GM21381 (cell line): ENCODE measurements at regions not wholly inside any gene's neighbourhood (a gene's known extent, or its start where the extent isn't known, plus 50 kb on each side); places are given as distances from the start of the nearest gene placed in this dataset.

Experiments used
- ATAC-seq: cut with Tn5 transposase; IDR thresholded peaks from one replicate; pipeline ENCODE4 v1.9.1; 2021; ENCODE audit warnings: mild to moderate bottlenecking, moderate library complexity; ENCODE audit not compliant: unreplicated experiment

DNA sequence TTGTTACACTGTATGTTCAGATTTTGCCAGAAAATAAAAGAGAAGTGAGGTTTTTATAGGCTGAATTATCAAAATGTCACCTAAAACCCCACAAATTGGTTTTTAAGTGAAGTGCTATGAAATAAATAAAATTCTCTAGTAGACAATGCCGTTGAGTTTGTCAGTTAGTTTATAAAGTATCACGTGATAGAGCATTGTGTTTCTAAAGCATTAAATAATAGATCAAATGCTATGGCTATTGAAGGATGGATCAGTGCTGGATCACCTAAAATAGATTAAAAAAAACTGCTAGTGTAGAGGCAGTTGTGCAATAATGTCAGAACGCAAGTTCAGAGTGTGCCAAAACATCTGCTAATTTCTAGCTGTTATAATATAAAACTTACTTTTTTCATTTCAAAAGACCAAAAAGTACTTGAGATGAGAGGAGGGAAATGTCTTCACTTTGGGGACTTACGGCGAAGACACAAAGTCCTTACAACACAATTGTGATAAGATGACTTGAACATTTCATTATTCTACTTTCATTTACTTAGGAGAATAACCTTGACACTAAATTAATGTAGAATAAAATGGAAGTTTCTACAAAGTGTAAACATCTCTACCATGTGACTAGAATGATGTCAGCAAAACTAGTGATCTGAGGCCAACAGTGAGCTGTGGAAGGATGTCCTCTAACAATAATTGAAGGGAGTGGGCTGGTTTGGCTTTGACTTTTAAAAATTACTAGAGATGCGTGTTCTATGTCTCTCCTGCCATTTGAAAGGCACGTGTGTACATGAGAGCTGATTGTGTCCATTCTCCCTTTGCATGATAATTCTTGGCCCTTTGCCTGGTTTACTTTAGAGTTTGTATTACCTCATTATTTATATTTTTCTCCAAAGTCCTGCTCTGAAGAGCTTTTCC is 154.4 kb upstream of the PDE3A start:
- ATAC-seq, result no peak

DNA sequence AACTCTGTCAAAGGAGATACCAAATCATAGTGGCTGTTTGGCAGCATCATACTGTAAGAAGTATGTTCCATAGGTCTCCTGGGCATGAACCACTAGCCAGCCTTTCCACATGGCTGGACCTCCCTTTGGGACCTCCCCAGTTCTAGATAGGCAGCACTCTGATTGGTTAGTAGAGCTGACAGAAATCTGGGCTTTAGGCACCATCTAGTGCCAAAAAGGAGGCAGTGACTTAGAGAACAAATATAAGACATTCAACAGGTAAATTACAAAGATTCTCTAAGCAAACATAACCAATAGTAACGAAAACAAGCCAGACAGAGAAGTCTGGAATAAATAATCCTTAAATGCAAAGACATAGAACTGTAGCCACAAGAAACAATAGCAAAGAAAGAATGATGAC is 148.0 kb upstream of the PDE3A start:
- no peak for ATAC-seq

DNA sequence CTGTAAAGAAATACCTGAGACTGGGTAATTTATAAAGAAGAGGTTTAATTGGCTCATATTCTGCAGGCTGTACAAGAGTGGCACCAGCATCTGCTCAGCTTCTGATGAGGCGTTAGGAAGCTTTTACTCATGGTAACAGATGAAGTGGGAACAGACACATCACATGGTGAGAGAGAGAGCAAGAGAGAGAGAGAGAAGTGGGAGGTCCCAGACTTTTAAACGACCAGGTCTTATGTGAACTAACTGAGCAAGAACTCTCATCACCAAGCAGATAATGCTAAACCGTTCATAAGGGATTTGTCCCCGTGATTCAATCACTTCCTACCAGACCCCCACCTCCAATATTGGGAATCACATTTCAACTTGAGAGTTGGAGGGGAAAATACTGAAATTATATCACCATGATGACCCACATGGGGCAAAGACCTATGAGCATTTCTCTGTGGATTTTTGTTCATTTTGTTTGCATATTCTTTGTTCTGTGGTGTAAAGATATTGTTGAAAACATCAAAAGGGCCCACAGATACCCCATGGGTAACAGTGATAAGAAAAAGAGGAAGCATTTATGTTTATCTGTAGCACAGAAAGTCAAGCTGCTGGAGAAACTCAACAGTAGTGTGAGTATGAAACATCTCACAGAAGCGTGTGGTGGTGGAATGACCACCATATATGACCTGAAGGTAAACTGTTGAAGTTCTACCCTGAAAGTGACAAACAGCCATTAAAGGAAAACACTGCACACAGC is 135.2 kb upstream of the PDE3A start:
- ATAC-seq, result no peak

DNA sequence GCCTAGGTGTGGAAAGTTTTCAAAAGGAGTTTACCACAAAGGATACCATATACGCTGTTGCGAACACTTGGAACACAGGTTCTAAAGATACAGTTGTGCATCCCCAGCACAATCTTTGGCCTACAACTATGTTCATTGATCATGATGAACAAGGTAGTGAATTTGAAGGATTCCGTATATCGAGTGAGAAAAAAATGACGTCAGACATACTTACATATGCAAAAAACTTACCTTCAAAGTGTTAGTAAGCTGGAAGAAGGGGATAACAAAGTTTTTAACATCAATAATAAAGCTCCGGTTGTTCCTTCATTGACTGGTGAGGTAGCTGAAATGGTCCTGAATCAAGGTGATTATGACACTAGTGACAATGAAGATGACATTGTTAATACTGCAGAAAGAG is 133.9 kb upstream of the PDE3A start:
- no peak for ATAC-seq

DNA sequence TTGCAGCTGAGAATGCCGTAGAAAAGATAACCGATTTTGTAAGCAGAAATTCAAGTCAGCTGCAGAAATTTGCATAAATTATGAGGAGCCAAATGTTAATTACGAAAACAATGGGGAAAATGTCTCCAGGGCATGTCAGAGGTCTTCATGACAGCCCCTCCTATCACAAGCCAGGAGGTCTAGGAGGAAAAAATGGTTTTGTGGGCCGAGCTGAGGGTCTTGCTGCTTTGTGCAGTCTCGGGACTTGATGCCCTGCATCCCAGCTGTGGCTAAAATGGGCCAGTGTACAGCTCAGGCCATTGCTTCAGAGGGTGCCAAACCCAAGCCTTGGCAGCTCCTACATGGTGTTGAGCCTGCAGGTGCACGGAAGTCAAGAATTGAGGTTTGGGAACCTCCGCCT is 131.2 kb upstream of the PDE3A start:
- no peak for ATAC-seq

DNA sequence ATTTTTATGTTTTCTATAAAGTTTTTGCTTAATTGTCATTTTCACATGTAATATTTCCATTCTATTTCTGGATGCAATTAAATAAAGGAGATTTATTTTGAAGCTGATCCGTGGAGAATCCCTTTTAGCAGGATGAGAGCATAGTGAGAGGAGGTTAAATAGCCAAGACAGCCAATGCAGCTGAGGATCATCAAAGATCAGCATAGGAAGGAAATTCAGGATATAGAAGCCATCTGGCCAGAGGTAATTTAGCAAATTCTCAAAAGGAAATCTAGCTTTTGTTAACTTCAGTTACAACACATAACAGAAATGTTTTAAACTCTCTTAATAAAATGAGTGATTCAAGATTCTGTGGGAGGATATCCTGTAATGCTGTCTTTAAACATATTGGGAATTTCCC is 122.8 kb upstream of the PDE3A start:
- no peak for ATAC-seq

DNA sequence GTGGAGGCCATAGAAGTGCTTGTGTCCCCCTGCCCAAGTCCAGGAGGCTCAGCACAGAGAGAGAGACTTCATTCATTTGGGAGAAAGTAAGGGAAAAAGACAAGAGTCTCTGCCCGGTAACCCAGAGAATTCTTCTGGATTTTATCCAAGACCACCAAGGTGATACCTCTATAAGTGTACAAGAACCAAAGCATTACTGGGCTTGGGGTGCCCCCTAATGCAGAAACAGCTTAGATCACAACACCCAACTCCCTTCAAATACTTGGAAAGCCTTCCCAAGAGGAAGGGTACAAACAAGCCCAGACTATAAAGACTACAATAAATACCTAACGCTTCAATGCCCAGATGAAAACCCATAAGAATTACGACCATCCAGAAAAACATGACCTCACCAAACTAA is 119.7 kb upstream of the PDE3A start:
- ATAC-seq, result no peak

DNA sequence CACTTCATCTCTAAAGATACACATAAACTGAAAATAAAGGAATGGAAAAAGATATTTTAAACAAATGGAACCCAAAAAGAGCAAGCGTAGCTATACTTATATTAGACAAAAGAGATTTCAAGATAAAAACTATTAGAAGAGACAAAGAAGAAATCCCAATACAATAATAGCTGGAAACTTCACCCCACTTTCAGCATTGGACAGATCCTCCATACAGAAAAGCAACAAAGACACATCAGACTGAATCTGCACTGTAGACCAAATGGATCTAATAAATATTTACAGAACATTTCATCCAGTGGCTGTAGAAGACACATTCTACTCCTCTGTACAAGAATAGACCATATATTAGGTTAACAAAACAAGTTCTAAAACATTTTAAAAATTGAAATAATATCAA is 117.6 kb upstream of the PDE3A start:
- ATAC-seq, result no peak

DNA sequence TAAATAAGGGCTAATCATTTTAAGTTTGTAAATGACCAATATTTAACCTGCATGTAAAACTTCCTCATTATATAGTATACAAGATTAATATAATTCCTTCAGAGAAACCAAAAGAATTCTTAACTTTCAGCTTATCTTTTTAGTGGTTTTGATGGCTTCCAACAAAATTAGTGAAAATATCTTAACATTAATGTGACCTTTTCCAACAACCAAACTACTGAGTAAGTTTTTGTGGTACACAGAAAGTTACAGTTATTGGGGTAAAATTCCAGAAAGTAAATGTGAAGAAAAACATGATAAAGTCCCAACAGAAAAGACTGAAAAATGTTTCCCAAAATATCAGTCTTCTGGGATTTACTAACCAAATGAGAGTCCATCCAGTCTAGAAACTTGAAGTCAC is 111.0 kb upstream of the PDE3A start:
- no peak for ATAC-seq

DNA sequence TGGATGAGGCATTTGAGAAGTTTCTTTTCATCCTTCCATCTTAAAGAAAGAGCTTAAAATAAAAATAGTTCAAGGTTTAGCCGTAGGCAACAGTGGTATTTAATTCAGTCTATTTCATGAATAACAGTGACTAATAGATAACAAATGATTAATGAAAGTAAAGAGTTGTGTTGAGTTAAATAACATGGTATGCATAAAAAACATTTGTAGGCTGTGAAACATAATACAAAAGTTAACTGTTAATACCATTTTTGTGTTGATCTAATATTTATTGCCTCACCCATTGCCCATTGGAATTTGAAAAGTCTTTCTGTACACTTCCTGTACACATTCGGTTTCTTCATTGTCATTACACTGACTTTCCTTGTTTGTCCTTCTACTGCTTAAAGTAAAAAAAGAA is 108.6 kb upstream of the PDE3A start:
- no peak for ATAC-seq

DNA sequence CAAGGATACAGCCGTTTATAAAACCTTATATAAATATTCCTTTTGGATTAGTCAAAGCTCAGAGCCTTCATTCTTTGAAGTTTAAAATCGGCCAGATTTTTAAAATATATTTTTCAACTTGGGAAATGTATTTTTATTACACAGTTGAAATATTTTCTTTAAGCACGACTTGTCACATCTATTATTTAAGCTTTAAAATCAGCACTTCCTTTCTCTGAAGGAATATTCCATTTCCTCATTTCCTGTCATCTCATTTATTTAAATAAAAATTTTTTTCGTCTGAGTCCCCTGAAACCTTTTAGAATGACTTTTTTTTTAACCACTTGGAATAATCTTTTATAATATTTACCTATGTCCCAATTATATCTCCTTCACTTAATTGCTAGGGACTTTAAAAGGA is 107.5 kb upstream of the PDE3A start:
- ATAC-seq, result no peak

DNA sequence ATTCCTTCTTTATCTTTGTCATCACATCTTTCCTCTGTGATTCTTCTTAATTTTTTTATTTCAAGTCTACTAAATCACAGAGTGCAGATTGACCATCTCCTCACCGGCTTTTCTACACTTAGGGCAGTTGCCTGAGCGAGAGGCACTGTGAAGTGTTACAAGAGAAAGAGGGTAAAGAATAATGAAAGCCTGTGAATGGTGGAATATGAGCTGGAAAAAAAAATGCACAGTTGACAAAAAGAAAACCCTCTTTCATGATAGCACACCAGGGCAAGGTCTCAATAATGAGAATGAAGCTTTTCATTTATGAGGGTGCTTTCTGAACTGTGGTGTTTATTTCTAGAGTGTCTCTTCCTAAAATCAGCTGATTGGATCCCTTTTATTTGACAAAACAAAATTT is 106.2 kb upstream of the PDE3A start:
- no peak for ATAC-seq

DNA sequence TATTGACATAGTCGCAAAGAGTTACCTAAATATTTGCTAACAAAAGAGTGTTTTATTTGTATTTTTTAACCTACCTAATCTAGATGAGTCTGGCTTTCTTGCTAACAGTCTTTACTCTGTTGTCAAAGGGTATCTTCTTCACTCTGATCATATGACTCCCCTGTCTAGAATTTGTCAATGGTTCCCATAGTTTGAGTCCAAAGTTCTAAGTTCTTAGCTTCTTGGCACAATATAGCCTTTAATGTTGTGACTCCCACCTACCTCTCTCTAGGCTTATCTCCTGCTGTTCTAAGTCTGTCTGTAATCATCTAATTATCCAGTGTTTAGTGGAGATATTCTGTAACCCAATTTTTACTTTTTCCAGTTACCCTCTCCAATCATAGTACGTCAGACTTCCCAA is 104.3 kb upstream of the PDE3A start:
- no peak for ATAC-seq

DNA sequence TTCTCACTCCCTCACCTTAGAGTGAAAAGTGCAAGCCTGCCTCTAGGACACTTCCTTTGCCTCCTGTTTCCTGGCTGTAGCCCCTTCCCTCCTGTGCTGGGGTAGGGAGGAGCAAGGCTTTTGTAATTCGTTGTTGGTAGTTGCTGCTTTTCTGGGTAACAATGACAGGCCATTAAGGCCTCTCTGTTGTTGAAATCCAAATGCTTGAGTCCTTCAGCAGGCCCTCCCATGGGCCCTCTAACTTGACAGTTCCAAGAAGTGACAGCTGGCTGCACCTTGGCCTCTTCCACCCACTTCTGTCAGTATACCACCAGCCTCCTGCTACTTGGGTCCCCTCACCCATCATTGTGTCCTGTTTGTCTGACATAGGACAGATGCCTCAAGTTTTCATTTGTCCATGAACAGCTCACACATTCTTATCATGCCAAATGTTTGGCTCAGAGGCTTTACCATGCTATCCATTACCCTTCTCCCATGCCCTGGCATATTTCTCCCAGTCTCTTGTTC is 103.7 kb upstream of the PDE3A start:
- no peak for ATAC-seq

DNA sequence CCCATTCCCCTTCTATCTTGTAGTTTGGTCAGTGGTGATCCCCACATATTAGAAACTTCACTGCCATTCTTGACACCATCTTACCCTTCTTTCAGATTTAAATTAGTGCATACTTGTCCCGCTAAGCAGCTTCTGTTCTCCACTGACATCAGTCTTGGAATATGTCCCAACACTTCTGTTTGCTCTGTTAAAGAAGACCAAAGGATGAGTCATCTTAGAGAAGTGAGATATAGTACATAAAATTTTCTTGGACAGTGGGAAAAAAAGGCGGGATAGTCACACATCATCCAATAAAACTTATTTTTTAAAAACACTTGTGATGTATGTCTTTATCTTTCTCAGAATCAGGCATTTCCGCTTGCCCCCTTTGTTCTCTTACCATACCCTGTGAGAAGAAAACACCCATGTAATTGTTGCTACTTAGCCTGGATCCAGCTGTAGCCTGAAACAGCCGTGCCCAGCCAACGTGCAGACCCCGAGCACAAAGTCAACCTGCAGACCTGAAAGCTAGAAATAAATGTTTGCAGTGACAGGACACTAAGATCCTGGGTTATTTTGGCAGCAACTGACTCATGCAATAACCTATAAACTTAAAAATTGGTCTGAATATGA is 100.1 kb upstream of the PDE3A start:
- no peak for ATAC-seq

DNA sequence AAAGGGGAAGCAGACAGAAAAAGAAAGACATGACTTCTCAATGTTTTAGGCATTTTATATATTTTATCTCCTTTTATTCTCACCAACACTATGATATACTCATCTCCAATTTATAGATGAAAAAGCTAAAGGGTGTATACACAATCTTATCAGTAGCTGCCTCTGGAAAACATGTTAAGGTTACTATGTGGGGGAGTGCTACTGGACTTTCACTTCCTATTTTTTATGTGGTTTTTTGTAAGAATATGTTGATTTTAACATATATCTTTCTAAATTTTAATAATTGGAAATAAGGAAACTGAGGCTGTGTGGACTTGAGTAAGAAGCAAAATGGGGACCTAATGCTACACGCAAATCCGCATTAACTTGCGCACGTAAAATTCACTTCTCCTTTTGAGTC is 99.6 kb upstream of the PDE3A start:
- no peak for ATAC-seq

DNA sequence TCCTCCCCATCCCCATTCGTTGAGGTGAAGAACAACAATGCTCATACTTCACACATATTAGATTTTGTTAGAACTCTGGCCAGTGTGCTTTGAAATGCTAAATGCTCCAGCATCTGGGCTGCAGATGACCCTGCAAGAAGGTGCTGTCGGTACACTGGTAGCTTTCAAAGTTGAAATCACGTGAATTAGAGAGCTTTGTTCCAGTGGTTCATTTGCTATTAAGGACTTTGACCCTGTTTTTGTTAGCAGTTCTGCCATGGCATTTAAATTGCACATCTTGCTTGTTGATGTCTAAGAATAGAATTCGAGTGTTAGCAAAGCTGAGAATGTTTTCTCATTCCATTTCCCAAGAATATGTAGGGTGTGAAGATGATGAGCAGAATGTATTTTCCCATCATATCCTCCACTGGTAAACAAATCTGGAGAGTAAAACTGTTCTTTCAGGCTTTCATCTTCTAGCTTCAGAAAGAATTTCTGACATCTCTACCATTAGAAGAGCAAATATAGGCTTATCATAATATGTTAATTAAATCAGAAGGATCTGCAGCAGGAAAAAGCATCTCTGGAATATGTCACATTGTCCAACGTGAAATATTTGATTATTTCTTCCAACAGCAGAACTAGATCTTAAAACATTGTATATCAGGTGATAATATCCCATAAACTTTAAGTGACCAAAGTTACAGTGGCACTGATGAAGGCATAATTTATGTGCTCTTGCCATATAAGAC is 98.8 kb upstream of the PDE3A start:
- ATAC-seq, result no peak

DNA sequence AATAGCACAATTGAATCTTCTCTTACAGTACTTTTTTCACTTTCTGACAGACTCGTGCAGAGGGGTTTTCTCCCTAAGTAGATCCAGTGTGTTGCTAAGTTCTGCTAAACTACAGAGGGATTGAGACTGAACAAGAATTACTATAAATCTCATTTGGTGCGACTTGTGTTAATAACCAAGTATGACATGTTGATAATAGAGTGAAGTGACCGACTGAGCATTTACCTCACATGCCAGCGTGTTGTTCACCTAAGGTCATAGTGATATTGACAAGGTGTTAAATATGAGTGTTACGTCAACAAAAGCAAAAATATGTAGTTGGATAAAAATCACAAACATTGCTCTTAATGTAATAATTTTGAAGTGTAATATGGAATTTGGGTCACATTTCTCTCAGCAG is 97.8 kb upstream of the PDE3A start:
- ATAC-seq, result no peak

DNA sequence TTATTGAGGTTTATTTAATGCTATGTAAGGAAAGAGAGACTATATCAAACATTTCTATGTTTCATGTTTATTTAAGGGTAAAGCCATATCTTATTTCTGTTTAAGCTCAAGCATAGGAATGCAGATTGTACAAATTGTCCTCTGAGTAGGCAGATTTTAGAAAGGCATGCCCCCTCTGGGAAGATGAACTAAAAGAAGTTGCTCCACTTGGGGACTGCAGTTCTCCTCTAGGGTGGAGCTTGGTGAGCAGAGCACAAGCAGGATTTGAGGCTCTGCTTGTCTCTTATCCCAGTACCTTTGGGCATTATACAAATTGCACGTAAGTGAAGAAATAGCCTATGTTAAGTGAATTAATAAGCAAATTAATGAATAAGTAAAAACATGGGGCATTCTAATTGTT is 96.2 kb upstream of the PDE3A start:
- no peak for ATAC-seq

DNA sequence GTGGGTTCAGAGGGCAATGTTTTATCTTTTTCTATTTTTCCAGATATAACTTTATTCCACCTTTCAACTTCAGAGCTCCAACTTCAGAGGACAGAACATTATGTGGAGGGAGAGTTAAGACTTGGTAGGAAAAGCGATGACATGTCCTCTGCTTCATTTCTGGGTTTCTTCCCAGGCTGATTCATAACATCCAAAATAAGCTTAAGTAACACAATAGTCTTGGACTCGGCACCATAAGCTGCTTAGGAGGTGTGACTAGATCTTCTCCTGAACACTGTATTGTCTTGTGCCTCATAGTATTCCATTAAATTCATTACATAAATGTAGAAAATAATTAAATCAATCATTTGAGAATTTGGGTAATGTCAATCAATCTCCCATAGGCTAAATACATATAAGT is 95.5 kb upstream of the PDE3A start:
- ATAC-seq, result no peak

DNA sequence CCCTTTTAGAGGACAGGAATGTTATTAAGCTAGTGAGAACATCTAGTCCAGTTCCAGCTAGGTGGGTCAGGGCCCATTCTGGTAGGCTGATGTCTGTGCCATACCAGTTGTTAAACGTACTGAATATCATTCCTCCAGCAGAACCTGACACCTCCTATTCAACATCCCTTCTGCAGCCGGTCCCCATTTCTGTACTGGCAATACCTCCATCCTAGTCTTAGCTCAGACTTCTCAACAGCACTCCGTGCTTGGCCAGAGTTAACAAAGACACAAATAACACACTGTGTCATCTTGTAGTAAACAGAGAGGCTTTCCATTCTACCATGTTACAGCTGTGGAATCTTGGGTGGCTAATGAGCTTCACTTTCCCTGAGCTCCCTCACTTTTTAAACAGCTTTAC is 94.3 kb upstream of the PDE3A start:
- ATAC-seq, result no peak
